ENCODE measurements at regions not wholly inside any gene's neighbourhood (a gene's known extent, or its start where the extent isn't known, plus 50 kb on each side); places are given as distances from the start of the nearest gene placed in this dataset.

- Histone ChIP-seq H3K36me3 (ENCODE audit: control insufficient read depth in 4 of 4, insufficient read depth in 3 of 4, low read depth in 1 of 4, low read length in 3 of 4) (no peaks in the 10 kb centered on the region), H3K27ac (ENCODE audit: low read depth in 1 of 2, low read length in 2 of 2) (peak overlapping the region in 1 of 2 donors; percentile 42), H3K9ac (ENCODE audit: low read depth in 1 of 2, low read length in 2 of 2) (no peak overlapping the region), H3K27me3 (ENCODE audit: control insufficient read depth in 4 of 4, insufficient read depth in 4 of 4, low read length in 3 of 4) (no peaks in the 10 kb centered on the region), H3K9me3 (ENCODE audit: control insufficient read depth in 4 of 4, low read length in 3 of 4) (peaks cover 0 to 2% (median 0%) of the 10 kb centered on the region in 4 donors), H3K4me1 (ENCODE audit: control insufficient read depth in 4 of 4, insufficient read depth in 4 of 4, low read length in 3 of 4) (peaks cover 0 to 2% (median 0%) of the 10 kb centered on the region in 4 donors), H3K4me3 (ENCODE audit: low read depth in 1 of 3, low read length in 3 of 3) (no peak overlapping the region)
- no peak for DNase-seq (ENCODE audit: low spot score)
- 70% methylated on average over 19 of the region's 19 CpGs for WGBS
- no peak for TF ChIP-seq TAF1 (conservative IDR thresholded peaks at IDR 0.05)
- TF ChIP-seq MAX (IDR thresholded peaks at IDR 0.05): peak; percentile 33
Observed at GRCh38 chr10:4514445-4515108, 311.4 kb upstream of the AKR1E2 start.

- Histone ChIP-seq H3K27ac (ENCODE audit: low read depth in 1 of 2, low read length in 2 of 2) (no peak overlapping the region), H3K9me3 (ENCODE audit: control insufficient read depth in 4 of 4, low read length in 3 of 4) (peaks cover 0 to 2% (median 0%) of the 10 kb centered on the region in 4 donors), H3K9ac (ENCODE audit: low read depth in 1 of 2, low read length in 2 of 2) (no peak overlapping the region), H3K4me3 (ENCODE audit: low read depth in 1 of 3, low read length in 3 of 3) (no peak overlapping the region), H3K27me3 (ENCODE audit: control insufficient read depth in 4 of 4, insufficient read depth in 4 of 4, low read length in 3 of 4) (no peaks in the 10 kb centered on the region), H3K36me3 (ENCODE audit: control insufficient read depth in 4 of 4, insufficient read depth in 3 of 4, low read depth in 1 of 4, low read length in 3 of 4) (no peaks in the 10 kb centered on the region), H3K4me1 (ENCODE audit: control insufficient read depth in 4 of 4, insufficient read depth in 4 of 4, low read length in 3 of 4) (peaks cover 0 to 2% (median 0%) of the 10 kb centered on the region in 4 donors)
- TF ChIP-seq REST (IDR thresholded peaks at IDR 0.05): no peak
- TF ChIP-seq EGR1 (IDR thresholded peaks at IDR 0.05; ENCODE audit: low read depth in 2 of 2): no peak
- TF ChIP-seq RAD21 (IDR thresholded peaks at IDR 0.05): peak; percentile 69 to 74
- TF ChIP-seq JUND (IDR thresholded peaks at IDR 0.05): no peak
- peak; percentile 33 for TF ChIP-seq CTCF (IDR thresholded peaks at IDR 0.05; ENCODE audit: low read depth, low read length, missing input control)
- WGBS: 52% methylated on average over 6 of the region's 6 CpGs
- DNase-seq (ENCODE audit: low spot score): no peak
Observed at GRCh38 chr10:4512671-4513240, 313.3 kb upstream of the AKR1E2 start.

GRCh38 chr10:4512196-4512595 lies 313.8 kb upstream of the AKR1E2 start:
- Histone ChIP-seq H3K36me3 (ENCODE audit: control insufficient read depth in 4 of 4, insufficient read depth in 3 of 4, low read depth in 1 of 4, low read length in 3 of 4) (no peaks in the 10 kb centered on the region), H3K4me1 (ENCODE audit: control insufficient read depth in 4 of 4, insufficient read depth in 4 of 4, low read length in 3 of 4) (peaks cover 0 to 2% (median 0%) of the 10 kb centered on the region in 4 donors), H3K27ac (ENCODE audit: low read depth in 1 of 2, low read length in 2 of 2) (no peak overlapping the region), H3K9ac (ENCODE audit: low read depth in 1 of 2, low read length in 2 of 2) (no peak overlapping the region), H3K9me3 (ENCODE audit: control insufficient read depth in 4 of 4, low read length in 3 of 4) (peaks cover 0 to 2% (median 0%) of the 10 kb centered on the region in 4 donors), H3K27me3 (ENCODE audit: control insufficient read depth in 4 of 4, insufficient read depth in 4 of 4, low read length in 3 of 4) (no peaks in the 10 kb centered on the region), H3K4me3 (ENCODE audit: low read depth in 1 of 3, low read length in 3 of 3) (no peak overlapping the region)
- TF ChIP-seq CTCF (IDR thresholded peaks at IDR 0.05; ENCODE audit: low read depth, low read length, missing input control): no peak
- TF ChIP-seq REST (IDR thresholded peaks at IDR 0.05): no peak
- no peak for TF ChIP-seq YY1 (IDR thresholded peaks at IDR 0.05)
- no peak for TF ChIP-seq GABPA (IDR thresholded peaks at IDR 0.05 in 1 of 2, conservative IDR thresholded peaks at IDR 0.05 in 1 of 2)
- no peak for TF ChIP-seq FOXA1 (IDR thresholded peaks at IDR 0.05)
- no peak for TF ChIP-seq MAX (IDR thresholded peaks at IDR 0.05)
- no peak for TF ChIP-seq HNF4G (IDR thresholded peaks at IDR 0.05)
- TF ChIP-seq FOXA2 (IDR thresholded peaks at IDR 0.05): no peak
- 72% methylated on average over 5 of the region's 5 CpGs for WGBS
- DNase-seq (ENCODE audit: low spot score): no peak

Data from liver (tissue), 8 donors.